GM19455 (cell line): ENCODE measurements at regions not wholly inside any gene's neighbourhood (a gene's known extent, or its start where the extent isn't known, plus 50 kb on each side); places are given as distances from the start of the nearest gene placed in this dataset.

Experiments
- ATAC-seq: cut with Tn5 transposase; IDR thresholded peaks from one replicate; pipeline ENCODE4 v1.9.1; 2021; ENCODE audit not compliant: unreplicated experiment

- ATAC-seq, result no peak
Measured at GRCh38 chr5:144882739-144883283, 712.1 kb downstream of the KCTD16 start.

GRCh38 chr5:144880513-144880912 lies 709.8 kb downstream of the KCTD16 start:
- no peak for ATAC-seq

- ATAC-seq, result no peak
Measured at GRCh38 chr5:144876990-144877389, 706.3 kb downstream of the KCTD16 start.

- no peak for ATAC-seq
Measured at GRCh38 chr5:144873076-144873475, 702.4 kb downstream of the KCTD16 start.

GRCh38 chr5:144864118-144864517 lies 693.4 kb downstream of the KCTD16 start:
- ATAC-seq, result no peak

- no peak for ATAC-seq
Measured at GRCh38 chr5:144857454-144857853, 686.8 kb downstream of the KCTD16 start.

- no peak for ATAC-seq
Measured at GRCh38 chr5:144844086-144844485, 673.4 kb downstream of the KCTD16 start.

GRCh38 chr5:144832416-144832815 lies 661.7 kb downstream of the KCTD16 start:
- no peak for ATAC-seq

GRCh38 chr5:144831650-144832049 lies 661.0 kb downstream of the KCTD16 start:
- ATAC-seq, result no peak

GRCh38 chr5:144822503-144822902 lies 651.8 kb downstream of the KCTD16 start:
- no peak for ATAC-seq

- ATAC-seq, result no peak
Measured at GRCh38 chr5:144820278-144820677, 649.6 kb downstream of the KCTD16 start.

GRCh38 chr5:144815131-144815530 lies 644.5 kb downstream of the KCTD16 start:
- no peak for ATAC-seq

GRCh38 chr5:144812763-144813162 lies 642.1 kb downstream of the KCTD16 start:
- ATAC-seq, result no peak

- ATAC-seq, result no peak
Measured at GRCh38 chr5:144800169-144800568, 629.5 kb downstream of the KCTD16 start.

- ATAC-seq, result no peak
Measured at GRCh38 chr5:144798595-144798994, 627.9 kb downstream of the KCTD16 start.

GRCh38 chr5:144794922-144795321 lies 624.2 kb downstream of the KCTD16 start:
- ATAC-seq, result no peak

- ATAC-seq, result no peak
Measured at GRCh38 chr5:144788556-144788955, 617.9 kb downstream of the KCTD16 start.

- no peak for ATAC-seq
Measured at GRCh38 chr5:144788046-144788445, 617.4 kb downstream of the KCTD16 start.

- ATAC-seq, result no peak
Measured at GRCh38 chr5:144779368-144779767, 608.7 kb downstream of the KCTD16 start.

- ATAC-seq, result no peak
Measured at GRCh38 chr5:144778561-144778960, 607.9 kb downstream of the KCTD16 start.

- no peak for ATAC-seq
Measured at GRCh38 chr5:144774197-144774596, 603.5 kb downstream of the KCTD16 start.

GRCh38 chr5:144773628-144774027 lies 603.0 kb downstream of the KCTD16 start:
- no peak for ATAC-seq

- no peak for ATAC-seq
Measured at GRCh38 chr5:144771802-144772201, 601.1 kb downstream of the KCTD16 start.

GRCh38 chr5:144742361-144742760 lies 571.7 kb downstream of the KCTD16 start:
- ATAC-seq, result no peak
